ENCODE measurements at regions not wholly inside any gene's neighbourhood (a gene's known extent, or its start where the extent isn't known, plus 50 kb on each side); places are given as distances from the start of the nearest gene placed in this dataset.
"Not testable (repeated sequence)": the region's sequence is repeated elsewhere in the genome, so short reads cannot be mapped to it uniquely, and the experiment has no call there.

GRCh38 chr7:26073041-26073440 is 79.0 kb upstream of the NFE2L3 start:
- no peak for DNase-seq (ENCODE audit: low spot score)

GRCh38 chr7:26074919-26075318 is 77.1 kb upstream of the NFE2L3 start:
- DNase-seq (ENCODE audit: low spot score) = no peak

DNA sequence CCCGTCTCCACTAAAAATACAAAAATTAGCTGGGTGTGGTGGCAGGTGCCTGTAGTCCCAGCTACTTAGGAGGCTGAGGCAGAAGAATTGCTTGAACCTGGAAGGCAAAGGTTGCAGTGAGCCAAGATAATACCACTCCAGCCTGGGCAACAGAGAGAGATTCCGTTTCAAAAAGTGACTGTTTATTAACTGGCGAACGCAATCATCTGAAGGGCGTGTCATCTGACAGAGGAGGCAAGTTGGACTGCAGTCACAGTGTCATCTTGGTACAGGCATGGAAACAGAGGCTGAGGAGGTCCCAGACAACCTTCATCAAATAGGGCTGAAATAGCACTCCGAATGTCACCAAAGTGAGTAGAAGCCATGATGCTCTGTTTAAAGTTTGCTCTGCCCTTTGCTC is 75.3 kb upstream of the NFE2L3 start:
- DNase-seq (ENCODE audit: low spot score) = no peak

GRCh38 chr7:26078437-26079336 is 73.3 kb upstream of the NFE2L3 start:
- peak; percentile 80 for DNase-seq (ENCODE audit: low spot score)

GRCh38 chr7:26081638-26082037 is 70.4 kb upstream of the NFE2L3 start:
- peak; percentile 12 for DNase-seq (ENCODE audit: low spot score)

DNA sequence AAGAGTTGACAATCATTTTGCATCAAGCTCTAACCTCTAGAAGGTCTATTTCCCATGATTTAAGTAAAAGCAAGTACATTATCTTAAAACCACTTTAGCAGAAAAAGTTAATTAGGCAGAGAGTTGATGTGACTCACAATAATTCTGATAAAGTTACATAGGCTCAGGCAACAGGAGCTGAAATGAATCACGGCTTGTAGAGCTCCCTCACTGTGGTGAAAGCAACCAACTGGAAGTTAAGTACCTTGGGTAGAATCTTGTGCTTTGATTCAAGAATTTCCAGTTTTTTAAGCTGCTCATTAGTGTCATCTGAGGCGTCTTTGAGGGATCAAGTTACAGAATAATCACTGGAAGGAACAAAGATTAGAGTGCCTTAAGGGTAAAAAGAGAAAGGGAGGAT is 68.9 kb upstream of the NFE2L3 start:
- no peak for DNase-seq (ENCODE audit: low spot score)

GRCh38 chr7:26084418-26084817 is 67.6 kb upstream of the NFE2L3 start:
- no peak for DNase-seq (ENCODE audit: low spot score)

DNA sequence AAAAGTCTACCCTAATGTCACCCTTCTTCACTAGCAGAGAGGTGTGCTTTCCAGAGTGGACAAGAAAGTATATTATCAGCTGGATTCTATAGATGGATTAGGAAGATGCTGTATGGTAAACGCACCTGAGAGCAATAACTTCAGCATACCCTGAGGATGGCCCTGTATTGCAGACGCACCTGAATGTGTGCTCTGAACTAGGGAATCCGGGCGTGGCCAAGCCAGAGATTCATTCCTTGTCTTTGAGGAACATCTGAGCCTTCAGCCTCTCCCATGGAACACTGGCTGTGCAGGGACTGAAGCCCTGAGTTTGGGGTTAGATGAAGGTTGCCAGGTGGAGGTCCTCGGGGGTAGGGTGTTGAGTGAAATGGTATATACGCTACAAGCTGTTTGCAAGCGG is 66.2 kb upstream of the NFE2L3 start:
- no peak for DNase-seq (ENCODE audit: low spot score)

- DNase-seq (ENCODE audit: low spot score) = no peak
Observed at GRCh38 chr7:26087321-26088091, 64.5 kb upstream of the NFE2L3 start.

DNA sequence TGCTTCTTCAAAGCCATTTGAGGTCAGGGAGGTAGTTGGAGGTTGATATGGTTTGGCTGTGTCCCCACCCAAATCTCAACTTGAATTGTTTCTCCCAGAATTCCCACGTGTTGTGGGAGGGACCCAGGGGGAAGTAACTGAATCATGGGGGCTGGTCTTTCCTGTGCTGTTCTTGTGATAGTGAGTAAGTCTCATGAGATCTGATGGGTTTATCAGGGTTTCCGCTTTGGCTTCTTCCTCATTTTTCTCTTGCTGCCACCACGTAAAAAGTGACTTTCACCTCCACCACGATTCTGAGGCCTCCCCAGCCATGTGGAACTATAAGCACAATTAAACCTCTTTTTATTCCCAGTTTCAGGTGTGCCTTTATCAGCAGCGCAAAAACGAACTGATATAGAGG is 62.5 kb upstream of the NFE2L3 start:
- not testable (repeated sequence) for DNase-seq (ENCODE audit: low spot score)

DNA sequence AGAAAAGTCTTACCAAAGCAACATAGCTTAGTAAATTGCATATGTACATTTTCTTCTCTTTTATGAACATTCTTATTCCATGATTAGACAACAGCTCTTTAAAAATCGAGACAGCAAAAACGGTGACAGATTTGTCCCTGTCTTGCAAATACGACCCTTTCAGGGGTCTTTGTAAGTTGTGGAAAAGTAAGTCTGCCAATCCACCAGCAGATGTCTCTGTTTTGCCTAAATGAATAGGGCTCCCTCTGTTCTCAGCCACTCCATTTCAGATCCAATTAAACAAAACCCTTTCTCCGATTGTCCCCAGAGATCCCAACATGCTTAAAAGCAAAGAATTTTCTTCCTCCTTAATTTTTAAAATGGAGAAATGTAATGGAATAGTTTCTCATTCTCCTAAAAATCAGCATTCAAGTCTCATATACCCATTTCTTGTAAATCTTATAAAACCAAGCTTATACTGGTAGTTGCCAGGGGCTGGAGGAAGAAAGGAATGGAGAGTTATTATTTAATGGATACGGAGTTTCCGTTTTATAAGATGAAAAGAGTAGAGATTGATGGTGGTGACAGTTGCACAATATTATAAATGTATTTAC is 61.0 kb upstream of the NFE2L3 start:
- peak; percentile 70 for DNase-seq (ENCODE audit: low spot score)

- no peak for DNase-seq (ENCODE audit: low spot score)
Observed at GRCh38 chr7:26091933-26092332, 60.1 kb upstream of the NFE2L3 start.

DNA sequence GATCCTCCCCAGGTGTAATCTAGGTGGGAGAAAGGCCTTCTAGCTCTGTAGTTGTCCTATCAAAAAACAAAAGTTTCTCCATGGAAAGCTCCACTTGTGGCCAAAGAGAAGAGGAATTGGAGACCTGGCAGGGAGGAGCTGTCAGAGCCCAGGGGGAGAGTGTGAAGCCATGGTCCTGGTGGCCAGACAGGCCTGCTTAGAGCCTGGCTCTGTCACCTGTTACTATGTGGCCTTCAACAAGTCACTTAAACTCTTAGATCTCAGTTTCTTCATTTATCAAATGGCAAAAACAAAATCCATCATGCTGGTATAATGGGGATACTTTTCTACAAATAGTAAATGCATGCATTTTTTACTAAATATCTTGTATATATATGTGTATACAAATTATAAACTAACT is 59.0 kb upstream of the NFE2L3 start:
- DNase-seq (ENCODE audit: low spot score) = no peak

DNA sequence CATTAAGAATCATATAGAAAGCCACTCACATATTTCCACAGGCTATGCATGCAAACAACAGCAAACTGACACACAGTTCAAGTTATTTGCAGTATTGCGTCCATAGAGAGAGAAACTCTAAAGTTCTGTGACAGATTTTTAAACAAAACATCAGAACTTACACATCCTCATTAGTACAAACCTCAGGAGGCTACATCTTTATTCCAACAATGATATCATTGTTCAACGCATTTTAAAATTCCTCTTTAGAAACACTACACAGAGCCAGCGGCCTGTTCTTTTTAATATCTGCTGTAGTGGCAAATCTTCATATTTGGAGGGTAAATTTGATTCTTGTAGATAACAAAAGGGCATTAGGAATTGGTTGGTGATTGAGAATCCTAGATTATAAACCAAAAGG is 55.9 kb upstream of the NFE2L3 start:
- DNase-seq (ENCODE audit: low spot score) = no peak

GRCh38 chr7:26097837-26098668 is 53.9 kb upstream of the NFE2L3 start:
- DNase-seq (ENCODE audit: low spot score) = no peak

- DNase-seq (ENCODE audit: low spot score) = no peak
Observed at GRCh38 chr7:26099236-26099635, 52.8 kb upstream of the NFE2L3 start.

DNA sequence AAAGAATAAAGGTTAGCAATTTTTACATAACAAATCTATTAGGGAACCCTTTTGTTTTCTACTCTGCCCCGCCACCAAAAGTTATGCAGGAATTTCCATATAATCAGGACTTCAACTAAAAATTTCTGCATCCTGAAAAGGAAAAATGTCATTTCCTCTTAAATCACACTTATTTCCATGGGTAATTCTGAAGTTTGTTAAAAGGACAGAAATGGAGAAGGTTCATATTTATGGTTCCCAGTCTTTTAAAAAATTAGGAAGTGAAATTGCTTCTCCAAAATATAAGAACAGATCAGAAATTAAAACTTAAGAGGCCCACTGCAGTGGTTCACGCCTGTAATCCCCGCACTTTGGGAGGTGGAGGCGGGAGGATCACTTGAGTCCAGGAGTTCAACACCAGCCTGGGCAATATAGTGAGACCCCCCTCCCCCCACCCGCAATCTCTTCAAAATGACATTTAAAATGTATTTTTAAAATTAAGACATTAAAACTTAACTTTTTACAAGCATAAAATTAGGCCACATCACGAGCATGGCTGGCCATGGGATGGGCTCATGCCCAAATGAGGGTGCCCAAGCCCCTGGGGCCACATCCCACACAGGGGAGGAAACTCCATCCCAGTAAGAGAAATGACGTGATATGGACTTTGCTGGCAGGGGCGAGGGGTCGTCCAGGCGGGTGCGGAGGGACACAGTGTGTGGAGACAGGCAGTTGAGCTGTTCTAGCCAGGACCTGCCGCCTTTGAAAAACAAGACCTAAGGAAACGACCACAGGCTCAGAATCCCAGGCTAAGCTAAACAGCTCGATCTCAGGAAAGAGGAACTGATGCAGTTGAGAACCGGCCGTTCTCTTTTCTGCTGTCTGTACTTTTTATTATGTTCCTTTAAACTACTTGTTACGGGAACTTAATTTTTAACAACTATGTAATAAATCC is 51.3 kb upstream of the NFE2L3 start:
- DNase-seq (ENCODE audit: low spot score) = no peak

DNA sequence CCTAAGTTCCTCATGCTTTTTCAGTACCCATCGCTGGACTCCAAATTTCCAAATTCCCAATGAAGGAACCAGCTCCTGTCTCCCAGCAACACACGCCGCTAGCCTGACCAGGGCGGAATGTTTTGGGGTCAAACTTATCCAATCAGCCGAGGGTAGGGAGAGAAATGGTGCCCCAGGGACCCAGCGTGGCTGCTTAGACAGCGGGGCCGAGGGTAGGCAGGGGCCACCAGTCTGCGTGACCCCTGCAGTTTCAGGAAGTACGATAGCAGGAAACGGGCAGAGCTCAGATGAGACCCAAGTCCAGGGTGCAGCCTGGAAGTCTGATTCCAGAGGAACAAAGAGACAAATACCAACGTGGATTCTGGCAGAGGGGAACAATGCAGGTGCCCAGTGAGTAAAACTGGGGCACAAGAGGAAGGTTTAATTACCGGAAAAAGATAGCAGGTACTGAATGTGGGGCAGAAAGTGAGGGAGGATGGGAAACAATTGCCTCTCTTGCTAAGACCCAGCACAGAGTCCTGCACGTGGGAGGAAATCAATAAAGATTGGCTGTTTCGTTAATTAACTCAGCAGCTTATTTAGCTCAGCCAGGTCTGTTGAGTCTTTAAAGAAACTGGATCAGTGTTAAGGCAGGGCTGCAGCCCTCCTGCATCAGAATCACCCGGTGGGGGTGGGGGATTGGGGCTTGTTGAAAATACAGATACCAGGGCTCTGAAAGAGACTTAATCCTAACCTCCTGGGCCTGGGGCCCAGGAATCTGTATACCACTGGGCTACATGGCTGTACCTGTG is 50.4 kb upstream of the NFE2L3 start:
- DNase-seq (ENCODE audit: low spot score) = no peak

GRCh38 chr7:26102176-26102575 is 49.8 kb upstream of the NFE2L3 start:
- DNase-seq (ENCODE audit: low spot score) = no peak
